HepG2 (cell line): ENCODE measurements at regions not wholly inside any gene's neighbourhood (a gene's known extent, or its start where the extent isn't known, plus 50 kb on each side); places are given as distances from the start of the nearest gene placed in this dataset.

Experiments used
- CTCF ChIP-seq: sonication (generic); formaldehyde crosslinking; IDR thresholded peaks from 2 replicates; pipeline ENCODE4 v1.5.0; 2020; ENCODE audit warnings: mild to moderate bottlenecking, missing genetic modification reagents, moderate library complexity
- EZH2 ChIP-seq: conservative IDR thresholded peaks from 2 replicates; pipeline ENCODE4 v1.6.1; 2012; ENCODE audit warnings: mild to moderate bottlenecking, low read depth, low read length, moderate library complexity
- POLR2A ChIP-seq, 2 experiments: IDR thresholded peaks; 2 replicates each; pipeline ENCODE4 v1.6.1; 2011; ENCODE audit warnings: low read depth in 2 of 2, low read length in 2 of 2, mild to moderate bottlenecking in 1 of 2, moderate library complexity in 1 of 2; ENCODE audit not compliant: insufficient read depth in 1 of 2
- WIZ ChIP-seq: sonication (generic); formaldehyde crosslinking; IDR thresholded peaks from 2 replicates; pipeline ENCODE4 v1.5.1; 2020; ENCODE audit warnings: mild to moderate bottlenecking, missing genetic modification reagents
- ZBTB42 ChIP-seq: sonication (generic); formaldehyde crosslinking; IDR thresholded peaks from 2 replicates; pipeline ENCODE4 v1.5.0; 2020; ENCODE audit warnings: mild to moderate bottlenecking, missing genetic modification reagents
- ZNF83 ChIP-seq: sonication (generic); formaldehyde crosslinking; IDR thresholded peaks from 2 replicates; pipeline ENCODE4 v1.4.0; 2020; ENCODE audit warnings: missing genetic modification reagents, mild to moderate bottlenecking, borderline replicate concordance
- ZSCAN30 ChIP-seq: sonication (generic); formaldehyde crosslinking; IDR thresholded peaks from 2 replicates; pipeline ENCODE4 v1.5.0; 2020; ENCODE audit warnings: mild to moderate bottlenecking, missing genetic modification reagents

GRCh38 chr13:42707586-42707985, 73.8 kb upstream of the FAM216B start:
- TF ChIP-seq WIZ (CRISPR knock-in tag) (no peak), ZNF83 (CRISPR knock-in tag) (no peak), EZH2 (no peak), ZSCAN30 (no peak), CTCF (CRISPR knock-in tag) (no peak), POLR2A (IDR thresholded peaks at IDR 0.05; ENCODE audit: insufficient read depth in 1 of 2, low read depth in 2 of 2, low read length in 2 of 2) (no peak), ZBTB42 (CRISPR knock-in tag) (no peak)
